OCI-M1 (cell line): ENCODE measurements at regions not wholly inside any gene's neighbourhood (a gene's known extent, or its start where the extent isn't known, plus 50 kb on each side); places are given as distances from the start of the nearest gene placed in this dataset.

ENCODE experiments used
- DNase-seq: peaks from one replicate; lab custom pipeline; 2025; lab: John Stamatoyannopoulos, UW

DNA sequence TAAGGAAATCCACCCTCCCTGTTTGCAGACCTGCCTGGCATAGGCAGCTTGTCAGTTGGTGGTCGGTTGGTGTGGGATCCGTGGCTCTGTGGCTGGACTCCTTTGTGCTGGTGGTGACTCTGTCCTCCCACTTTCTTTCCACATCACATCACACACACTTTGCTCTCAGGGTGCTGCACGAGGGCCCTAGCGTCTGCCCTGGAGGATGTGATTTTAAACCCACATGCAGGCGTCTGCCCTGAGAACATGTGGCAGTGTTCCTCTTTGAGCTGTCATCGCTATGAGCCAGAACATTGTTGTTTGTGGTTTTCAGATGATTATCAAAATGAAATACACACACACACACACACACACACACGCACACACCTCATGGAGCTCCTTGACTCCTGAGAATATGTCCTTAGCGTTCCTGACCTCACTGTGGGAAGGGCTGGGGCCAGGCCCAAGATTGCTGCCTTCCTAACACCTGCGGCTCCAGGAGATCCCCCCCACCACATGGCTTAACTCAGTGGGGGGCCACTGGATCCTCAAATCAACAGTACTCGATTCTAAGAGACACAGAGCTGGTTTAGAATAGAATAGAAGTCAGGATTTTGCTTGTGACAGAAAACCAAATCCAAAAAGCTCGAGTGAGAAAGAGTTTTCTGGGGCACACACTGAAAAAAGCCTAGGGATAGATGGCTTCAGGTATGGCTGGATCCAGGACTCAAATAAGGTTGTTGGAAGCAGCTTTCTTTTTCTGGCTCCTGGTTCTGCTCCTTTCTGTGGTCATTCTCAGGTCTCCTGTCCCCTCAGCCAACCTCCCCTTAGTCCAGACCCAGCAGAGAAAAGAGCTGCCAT is 54.8 kb downstream of the RTP5 start:
- peak; percentile 12 for DNase-seq

DNA sequence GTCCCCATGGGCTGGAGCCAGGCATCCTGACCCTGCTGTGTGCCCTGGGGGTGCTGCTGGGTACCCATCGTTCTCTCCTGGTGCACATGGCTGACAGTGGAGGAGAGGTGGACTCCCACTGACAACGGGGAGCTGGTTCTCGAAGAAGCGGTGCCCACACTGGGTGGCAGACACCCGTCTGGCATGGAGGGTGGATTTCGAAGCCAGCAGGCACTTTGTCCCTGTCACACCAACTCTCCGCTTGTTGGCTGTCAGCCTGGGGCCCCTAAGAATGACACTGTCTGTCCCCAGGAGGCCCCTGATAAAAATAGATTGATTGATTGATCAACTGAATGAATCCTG is 55.4 kb downstream of the RTP5 start:
- DNase-seq = no peak

DNA sequence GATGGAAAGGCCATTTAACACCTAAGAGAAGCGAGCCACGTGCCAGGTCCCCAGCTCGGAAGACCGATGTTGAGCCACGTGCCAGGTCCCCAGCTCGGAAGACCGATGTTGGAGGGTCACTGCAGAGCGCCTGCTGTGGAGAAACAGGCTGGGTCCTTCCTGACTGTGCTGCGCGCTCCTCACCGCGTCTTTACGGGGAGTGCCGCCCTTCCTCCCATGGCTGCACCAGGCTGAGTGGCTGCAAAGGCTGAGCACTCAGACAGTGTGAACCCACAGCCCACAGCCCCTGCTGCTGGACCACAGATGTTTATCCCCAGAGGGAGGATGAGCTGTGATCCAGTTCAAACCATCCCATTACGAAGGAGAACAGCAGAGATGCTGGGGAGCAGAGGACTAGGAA is 55.7 kb downstream of the RTP5 start:
- no peak for DNase-seq

DNA sequence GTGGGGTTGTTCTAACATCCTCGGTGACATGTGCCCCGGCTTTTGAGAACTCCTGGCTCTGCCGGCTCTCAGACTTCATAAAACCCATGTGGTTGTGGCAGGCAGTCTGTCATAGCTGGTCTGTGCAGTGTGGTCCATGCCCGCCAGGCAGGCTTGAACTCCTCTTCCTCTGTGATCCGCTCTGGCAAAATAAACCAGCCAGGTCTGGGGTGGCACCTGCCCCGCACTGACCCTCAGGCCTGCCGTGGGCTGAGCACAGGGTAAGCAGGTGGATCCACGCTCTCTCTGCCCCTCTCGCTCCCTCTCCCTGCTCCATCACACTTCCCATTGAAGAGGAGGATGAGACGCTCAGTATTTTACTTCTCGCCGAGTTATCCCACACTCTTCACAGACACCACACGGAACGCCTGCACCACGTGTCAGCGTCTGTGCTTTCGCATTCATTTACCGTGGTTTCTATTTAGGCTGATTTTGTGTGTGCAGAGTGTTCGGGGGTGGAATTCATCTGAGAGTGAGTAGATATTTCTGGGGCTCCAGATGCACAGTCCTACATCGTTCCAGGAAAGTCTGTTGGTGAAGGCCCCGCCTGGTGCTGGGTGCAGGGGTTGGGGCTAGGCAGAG is 56.4 kb downstream of the RTP5 start:
- no peak for DNase-seq

DNA sequence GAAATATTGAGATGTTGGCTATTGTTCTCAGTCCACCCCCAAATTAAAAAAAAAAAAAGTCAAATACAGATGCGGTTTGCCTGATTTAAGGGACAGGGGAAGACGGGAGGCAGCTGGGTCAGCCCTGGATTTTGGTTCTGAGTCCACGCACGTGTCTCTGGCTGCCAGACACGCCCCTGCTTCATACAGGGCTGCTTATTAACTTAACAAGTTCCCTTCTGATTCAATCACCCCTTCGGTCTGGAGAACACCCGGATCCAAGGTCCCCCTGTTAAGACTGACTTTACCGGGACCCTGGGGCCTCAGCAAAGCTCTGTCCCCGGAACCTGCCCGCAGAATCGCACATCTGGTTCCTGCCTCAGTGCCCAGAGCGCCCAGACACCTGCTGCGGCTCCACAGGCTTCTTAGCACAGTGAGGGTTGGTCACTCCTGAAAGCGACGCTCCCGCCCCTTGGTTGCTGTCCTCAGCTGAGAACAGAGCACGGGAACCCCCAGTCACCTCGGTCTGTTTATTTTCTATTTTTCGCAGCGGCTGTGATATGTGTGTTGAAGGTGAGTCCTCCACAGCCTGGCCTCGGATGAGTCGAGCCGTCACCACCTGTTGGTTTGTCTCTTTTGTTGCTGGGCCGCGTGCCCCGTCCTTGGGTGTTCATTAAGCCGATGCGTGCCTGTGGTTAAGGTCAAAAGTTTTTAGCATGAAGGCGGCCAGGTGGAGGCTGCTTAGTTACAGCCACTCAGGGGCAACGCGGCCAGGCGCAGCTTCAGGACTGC is 57.2 kb downstream of the RTP5 start:
- no peak for DNase-seq

DNA sequence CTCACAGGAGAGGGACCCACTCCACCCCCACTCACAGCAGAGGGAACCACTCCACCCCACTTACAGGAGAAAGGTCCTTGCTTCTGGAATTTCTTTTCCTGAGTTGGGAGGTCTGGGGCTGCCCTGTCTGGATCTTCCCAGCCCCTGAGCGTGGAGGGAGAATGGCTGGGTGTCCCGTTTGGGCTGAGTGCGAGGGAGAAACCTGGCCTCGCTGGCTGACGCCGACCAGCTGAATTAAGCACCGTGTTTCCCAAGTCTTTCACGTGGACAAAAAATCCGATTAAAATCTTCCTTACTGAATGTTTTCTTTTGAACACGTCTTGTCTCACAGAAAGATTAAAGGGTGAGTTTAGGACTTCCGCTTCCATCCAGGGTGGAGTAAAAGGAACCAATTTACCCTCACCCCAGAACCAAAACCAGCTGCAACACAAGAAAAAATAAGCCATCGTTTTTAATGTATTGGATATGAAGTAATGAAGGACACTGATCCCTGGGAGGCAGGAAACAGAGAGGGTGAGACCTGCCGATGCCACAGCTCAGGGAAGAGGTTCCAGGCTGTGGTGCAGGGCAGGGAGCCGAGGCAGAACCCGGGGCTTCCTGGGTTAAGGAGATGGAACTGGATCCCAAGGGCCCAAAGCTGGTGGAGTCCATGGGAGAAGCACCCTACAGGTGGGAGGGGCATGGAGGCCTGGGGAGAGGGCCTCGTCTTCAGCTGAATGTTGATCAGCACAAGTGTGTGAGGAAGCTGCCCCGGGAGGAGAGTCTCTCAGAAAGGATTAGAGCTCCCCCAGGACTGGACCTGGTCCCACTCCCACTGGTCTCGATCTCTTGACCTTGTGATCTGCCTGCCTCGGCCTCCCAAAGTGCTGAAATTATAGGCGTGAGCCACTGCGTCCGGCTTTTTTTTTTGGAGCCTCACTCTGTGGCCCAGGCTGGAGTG is 60.3 kb downstream of the RTP5 start:
- DNase-seq = no peak

DNA sequence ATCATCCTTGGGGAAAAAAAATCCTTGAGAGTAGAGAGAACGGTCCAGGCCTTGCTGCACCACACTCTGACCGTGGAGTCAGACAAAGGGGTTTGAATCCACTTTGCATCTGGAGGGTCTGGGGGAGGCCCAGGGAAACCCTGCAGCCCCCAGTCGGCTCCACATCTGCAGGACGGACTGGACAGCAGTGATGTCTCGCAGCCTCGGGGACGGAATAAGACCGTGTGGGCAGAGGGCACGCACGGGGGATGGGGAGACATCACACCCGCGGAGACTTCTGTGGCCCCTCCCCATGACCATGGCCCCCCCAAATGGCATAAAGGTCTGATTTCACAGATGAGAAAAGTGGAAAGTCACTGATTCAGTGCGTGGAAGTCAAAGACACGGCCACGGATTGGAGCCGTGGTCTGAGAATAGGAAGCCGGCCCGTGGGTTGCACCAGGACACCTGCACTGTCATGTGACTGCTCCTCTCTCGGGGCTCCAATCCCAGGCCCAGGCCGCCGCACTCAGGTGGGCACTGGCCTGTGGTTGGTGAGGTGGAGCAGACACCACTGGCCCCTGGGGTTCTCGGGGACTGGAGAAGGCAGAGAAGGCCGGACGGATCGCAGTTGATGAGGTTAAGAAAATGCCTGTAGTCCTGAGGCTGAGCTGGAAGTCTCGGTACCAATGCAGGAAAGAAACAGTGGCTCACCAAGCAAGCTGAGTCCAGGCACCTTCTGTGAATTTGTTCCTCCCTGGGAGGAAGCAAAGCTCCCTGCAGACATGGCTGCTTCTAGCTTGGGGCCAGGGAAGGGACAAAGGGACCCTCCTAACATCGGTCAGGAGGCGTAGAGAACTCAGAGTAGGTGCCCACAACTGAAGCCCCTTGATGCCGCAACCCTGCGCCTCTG is 61.8 kb downstream of the RTP5 start:
- DNase-seq = no peak

DNA sequence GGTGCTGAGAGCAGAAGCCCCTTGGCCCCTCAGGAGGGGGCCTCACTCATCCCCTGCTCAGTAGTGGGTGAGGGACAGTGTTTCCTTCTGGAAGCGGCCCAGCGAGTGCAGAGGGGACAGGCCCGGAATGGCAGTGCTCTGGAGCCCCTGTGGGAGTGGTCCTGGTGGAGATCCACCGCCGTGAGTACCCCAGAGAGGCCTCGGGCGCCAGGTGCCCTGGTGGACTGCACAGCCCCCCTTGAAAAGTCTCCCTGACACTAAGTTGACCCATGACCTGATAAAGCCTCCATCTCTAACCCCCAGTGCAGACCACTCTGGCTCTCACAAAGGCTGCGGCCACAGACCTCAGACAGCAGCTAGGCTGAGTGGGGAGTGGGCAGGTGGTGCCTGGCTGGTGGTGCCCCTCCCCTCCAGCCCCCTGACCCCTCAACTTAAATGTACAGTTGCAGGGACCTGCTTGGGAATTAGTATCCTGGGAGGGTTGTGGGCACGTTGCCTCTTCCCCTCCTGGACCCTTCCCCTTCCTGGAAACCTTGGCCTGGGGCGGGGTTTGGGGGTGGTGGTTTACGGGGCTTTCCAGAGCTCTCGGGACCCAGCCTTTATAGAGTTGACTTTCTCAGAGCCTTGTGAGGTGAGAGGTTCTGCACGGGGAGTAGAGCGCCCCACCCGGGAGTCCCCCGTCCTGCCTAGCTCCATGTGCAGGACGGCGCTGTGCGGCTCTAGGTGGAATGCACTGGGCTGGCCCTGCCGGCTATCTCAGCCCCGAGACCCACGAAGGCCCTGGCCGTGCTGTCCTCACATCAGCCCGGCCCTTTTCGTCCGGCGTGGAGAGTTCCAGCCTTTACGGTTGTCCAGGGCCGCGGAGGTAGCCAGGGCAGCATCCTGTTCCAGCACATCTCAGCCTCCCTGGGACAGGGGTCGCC is 62.7 kb downstream of the RTP5 start:
- DNase-seq = no peak

DNA sequence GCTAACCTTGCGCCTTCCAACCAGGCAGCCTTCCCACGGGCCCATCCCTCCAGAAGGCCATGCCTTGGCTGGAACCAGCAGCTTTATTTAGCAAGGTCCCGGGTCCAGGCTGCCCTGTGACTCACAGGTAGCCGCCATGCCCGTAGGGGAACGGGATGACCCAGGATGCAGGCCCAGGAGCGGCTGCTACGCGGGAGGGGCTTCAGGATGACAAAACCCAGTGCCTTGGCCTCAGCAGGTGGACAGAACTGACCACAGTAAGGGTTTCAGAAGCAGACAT is 63.3 kb downstream of the RTP5 start:
- DNase-seq = no peak

DNA sequence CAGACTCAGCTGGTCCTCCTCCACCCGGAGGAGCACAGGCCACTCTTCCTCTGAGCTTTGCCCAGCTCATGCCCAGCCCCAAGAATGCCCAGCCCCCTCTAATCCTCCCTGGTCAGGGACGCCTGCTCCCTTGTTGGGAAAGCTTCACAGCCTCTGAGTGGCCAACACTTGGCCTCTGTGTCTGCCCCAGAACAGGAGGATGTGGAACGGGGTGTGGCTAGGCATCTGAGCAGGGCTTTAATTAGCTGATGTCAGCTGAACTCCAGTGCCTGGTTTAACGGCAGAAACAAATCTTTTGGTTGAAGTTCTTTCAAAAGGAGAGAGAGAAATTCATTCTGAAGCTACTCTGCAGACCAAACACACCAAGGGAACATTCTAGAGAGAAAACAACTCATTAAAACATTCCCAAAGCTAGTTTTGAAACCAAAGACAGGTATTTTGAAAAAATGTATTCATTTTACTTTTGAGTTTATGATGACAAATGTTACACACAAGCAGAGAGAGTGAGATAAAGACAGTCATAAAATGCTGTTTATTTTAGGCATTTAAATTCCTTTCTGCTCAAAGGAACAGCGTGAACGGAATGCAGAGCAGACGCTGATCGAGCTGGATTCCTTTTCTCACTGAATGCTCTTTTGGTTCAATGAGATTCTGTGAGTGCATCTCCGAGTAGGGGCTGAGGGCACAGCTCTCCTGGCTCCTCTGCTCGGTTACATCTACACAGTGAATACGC is 63.8 kb downstream of the RTP5 start:
- no peak for DNase-seq

DNA sequence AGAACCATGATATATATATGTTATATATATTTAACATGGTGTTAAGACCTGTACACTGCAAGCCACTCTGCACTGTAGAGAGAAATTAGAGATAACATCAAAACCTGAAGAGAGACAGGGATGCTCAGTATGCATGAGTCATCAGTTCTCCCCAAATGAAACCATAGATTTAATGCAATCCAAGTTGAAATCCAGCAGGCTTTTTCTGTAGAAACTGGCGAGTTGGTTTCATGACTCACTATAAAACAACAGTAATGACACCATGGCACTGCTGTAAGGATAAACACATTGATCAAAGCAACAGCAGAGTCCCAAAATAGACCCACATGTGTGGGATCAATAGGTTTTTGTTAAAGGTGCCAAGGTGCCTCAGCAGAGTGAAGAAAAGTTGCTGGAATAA is 65.8 kb downstream of the RTP5 start:
- no peak for DNase-seq

DNA sequence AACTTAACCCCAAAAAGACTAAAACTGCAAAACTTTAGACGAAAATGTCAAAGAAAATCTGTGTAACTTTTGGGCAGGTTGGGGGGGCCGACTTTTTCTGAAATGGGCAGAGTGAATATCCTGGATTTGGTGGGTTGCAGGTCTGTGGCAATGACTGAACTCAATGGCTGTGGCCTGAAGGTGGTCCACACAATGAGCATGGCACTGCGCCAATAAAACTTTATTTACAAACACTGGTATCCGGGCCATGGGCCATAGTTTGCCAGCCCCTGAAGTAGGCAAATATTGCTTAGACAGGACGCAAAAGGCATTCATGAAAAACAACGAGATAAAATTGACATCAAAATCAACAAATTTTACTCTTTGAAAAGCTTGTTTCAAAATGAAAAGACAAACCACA is 66.2 kb downstream of the RTP5 start:
- DNase-seq = no peak

DNA sequence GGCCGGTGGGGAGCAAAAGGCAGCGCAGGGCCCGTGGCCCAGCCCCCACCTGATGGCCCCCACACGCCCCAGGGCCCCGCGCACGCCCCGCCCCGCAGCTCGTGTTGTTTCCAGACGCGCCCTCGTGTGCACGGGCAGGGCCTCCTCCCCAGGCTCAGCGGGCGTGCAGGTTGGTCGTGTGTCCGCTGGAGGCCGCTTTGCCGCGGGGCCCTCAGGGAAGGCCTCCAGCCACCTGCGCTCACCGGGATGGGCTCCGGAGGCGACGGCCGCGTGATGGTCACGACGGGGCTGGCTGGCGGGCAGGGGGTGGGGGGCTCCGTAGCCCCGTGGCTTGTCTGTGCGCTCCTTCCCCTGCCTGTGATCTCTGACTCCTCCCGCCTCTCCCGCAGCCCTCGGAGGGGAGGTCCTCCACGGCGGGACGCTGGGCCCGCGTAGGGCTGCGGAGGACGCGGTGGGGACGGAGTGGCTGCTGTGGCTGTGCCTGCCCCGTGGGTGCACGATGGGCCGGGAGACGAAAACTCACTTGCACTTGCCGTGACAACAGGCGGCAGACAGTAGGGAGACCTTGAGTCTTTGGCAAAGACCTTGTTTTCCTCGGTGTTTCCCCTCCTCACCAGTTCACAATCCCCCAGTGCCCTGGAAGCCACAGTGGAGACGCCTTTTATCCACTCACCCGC is 67.1 kb downstream of the RTP5 start:
- DNase-seq = no peak

DNA sequence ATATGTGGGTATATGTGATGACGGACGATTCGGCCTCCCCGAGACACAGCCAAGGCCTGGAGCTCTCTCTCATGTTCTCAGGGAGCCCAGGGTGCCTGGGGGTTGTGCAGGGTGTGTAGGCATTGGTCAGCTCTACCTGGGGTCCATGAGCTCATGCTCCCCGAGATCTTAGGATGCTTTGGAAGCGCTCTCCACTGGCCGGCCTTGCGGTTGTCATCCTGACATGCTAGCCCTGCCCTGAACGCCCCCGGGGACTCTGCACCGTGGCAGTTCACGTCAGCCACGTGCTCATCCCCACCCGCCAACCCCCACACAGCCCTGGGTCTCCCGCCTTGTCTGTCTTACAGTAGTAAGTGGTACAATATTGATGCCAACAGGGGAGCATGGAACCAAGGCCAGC is 67.8 kb downstream of the RTP5 start:
- DNase-seq = no peak

DNA sequence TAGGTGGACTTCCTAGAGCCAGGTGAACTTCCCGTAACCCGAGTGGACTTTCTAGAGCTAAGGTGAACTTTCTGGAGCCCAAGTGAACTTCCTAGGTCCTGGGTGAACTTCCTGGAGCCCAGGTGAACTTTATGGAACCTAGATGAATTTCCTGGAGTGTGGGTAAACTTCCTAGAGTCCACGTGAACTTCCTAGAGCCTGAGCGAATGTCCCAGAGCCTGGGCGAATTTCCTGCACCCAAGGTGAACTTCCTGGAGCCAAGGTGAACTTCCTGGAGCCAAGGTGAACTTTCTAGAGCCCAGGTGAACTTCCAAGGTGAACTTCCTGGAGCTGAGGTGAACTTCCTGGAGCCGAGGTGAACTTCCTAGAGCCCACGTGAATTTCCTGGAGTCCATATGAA is 70.0 kb downstream of the RTP5 start:
- DNase-seq = no peak

DNA sequence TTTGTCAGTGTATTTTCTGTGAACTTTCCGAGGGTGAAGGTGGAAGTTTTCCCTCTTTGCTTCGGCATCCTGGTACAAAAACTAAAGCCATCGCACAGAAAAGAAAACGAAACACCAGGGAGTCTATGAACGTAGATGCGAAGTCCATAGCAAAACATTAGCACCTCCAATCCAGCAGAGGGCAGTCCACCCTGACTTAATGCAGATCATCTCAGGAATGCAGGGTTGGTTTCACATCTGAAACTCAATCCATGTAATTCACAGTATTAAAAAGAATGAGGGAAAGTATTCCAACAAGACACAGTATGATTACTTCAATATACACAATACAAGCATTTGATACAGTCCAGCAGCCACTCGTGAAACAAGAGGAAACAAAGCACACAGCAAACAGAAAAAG is 70.8 kb downstream of the RTP5 start:
- DNase-seq = peak; percentile 18

DNA sequence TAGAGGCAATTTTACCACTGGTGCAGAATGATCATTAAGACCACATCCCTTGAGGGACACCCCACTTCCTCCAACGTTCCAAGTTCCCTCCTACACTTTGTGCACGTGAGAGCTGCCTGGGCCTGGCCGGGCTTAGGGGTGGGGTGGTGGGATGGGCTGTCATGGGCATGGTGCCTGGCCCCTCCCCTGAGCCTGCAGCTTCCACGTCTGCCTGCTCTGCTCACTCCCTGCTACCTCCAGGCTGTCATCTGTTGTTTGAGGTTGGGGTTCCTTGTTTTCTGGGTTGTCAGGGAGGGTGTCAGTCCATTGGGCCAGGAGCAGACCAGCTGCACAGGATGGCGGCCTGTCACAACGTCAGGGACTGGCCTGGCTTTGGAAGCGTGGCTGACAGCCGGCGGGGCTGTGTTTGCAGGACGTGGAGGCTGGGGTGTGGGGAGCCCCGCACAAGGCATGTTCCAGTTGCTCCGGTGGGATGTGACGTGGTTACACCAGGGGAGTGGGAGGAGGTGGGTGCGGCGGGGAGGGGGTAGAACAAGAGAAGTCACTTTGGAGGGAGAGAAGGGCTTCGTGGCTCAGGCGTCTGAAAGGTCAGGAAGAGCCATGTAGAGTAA is 72.3 kb downstream of the RTP5 start:
- DNase-seq = no peak

DNA sequence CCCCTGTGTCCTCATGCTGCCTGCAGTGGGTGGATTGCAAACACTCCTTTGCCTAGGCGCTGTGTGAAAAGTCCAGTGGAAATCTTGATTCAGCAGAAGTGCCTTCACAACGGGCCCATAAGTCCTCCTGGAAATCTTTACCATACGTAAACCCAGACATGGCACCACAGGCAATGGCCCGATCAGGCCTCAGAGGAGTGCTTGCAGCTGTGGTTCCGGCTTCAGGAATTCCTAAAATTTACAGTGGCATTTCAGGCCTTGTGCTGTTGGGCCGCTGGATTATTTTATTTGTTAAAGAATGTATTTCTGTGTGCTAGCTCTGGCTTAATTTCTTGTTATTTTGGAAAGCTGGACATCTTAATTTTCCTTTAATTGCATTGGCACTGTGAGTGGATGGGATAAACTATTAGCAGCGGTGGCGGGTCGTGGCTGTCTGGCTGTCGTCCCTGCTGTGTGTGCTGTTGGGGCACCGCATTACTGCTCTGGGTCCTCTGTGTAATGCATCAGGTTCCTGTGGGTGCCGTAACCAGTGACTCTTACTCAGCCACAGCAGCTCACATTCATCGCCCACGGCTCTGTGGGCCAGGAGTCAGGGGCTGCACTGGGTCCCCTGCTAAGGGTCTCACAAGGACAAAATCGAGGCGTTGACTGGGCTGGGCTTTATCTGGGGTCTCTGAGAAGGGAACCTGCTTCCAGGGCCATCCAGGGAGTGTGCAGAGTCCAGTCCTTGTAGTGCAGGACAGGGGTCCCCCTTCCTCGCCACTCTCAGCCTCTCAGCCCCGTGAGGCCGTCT is 73.1 kb downstream of the RTP5 start:
- DNase-seq = no peak
